CD4-positive, alpha-beta memory T cell (primary cell): ENCODE measurements at regions not wholly inside any gene's neighbourhood (a gene's known extent, or its start where the extent isn't known, plus 50 kb on each side); places are given as distances from the start of the nearest gene placed in this dataset.

Source experiments
- CTCF ChIA-PET: fragments of 350-600 bp; sonication (Branson Sonifier 250); formaldehyde crosslinking; loops from one replicate; lab custom pipeline; 2021; ENCODE audit warnings: inconsistent platforms; ENCODE audit not compliant: partially characterized antibody; lab: Charles Lee
- POLR2A ChIA-PET: fragments of 350-600 bp; sonication (Branson Sonifier 250); formaldehyde crosslinking; loops from one replicate; lab custom pipeline; 2021; ENCODE audit not compliant: partially characterized antibody; lab: Charles Lee
- DNase-seq, 5 donors: peaks; one replicate each; pipeline versions ENCODE4 v3.0.0 to v3.0.0-alpha.2; 2020 to 2022; ENCODE audit warnings: mixed read lengths in 1 of 5
- H3K27ac ChIP-seq: one replicate; pipeline ENCODE4 v1.7.0; 2013; ENCODE audit warnings: low read depth, low read length
- H3K27me3 ChIP-seq: 2 replicates; pipeline ENCODE4 v1.7.0; 2013; ENCODE audit warnings: mild to moderate bottlenecking, low read length, moderate library complexity; ENCODE audit not compliant: insufficient read depth
- H3K36me3 ChIP-seq: 2 replicates; pipeline ENCODE4 v1.7.0; 2013; ENCODE audit warnings: mild to moderate bottlenecking, low read length, moderate library complexity; ENCODE audit not compliant: insufficient read depth
- H3K4me1 ChIP-seq: 2 replicates; pipeline ENCODE4 v1.7.0; 2013; ENCODE audit warnings: mild to moderate bottlenecking, low read length, moderate library complexity; ENCODE audit not compliant: insufficient read depth
- H3K4me3 ChIP-seq, 2 donors: one replicate each; pipeline ENCODE4 v1.7.0; 2013; ENCODE audit warnings: low read length in 2 of 2, mild to moderate bottlenecking in 1 of 2
- H3K9me3 ChIP-seq, 2 donors: one replicate each; pipeline ENCODE4 v1.7.0; 2013; ENCODE audit warnings: low read length in 2 of 2, control low read depth in 1 of 2; ENCODE audit not compliant: control insufficient read depth in 1 of 2
- H3K27ac Mint-ChIP-seq, 7 donors: one replicate each; pipeline ENCODE4 v1.8.0; 2020 to 2021; ENCODE audit warnings: mixed read lengths in 7 of 7, mild to moderate bottlenecking in 6 of 7, inconsistent platforms in 3 of 7, moderate library complexity in 3 of 7
- H3K27me3 Mint-ChIP-seq, 2 donors: one replicate each; pipeline ENCODE4 v1.8.0; 2020 to 2021; ENCODE audit warnings: mixed read lengths in 2 of 2
- H3K36me3 Mint-ChIP-seq, 2 donors: one replicate each; pipeline ENCODE4 v1.8.0; 2020 to 2021; ENCODE audit warnings: mixed read lengths in 2 of 2, inconsistent platforms in 1 of 2, mild to moderate bottlenecking in 1 of 2
- H3K4me1 Mint-ChIP-seq, 4 donors: one replicate each; pipeline ENCODE4 v1.8.0; 2020 to 2021; ENCODE audit warnings: mixed read lengths in 4 of 4, mild to moderate bottlenecking in 1 of 4
- H3K4me3 Mint-ChIP-seq, 8 donors: one replicate each; pipeline ENCODE4 v1.8.0; 2020 to 2021; ENCODE audit warnings: mixed read lengths in 8 of 8, mild to moderate bottlenecking in 7 of 8, moderate library complexity in 6 of 8, inconsistent platforms in 3 of 8
- H3K9me3 Mint-ChIP-seq, 8 donors: one replicate each; pipeline ENCODE4 v1.8.0; 2020 to 2021; ENCODE audit warnings: mixed read lengths in 8 of 8, mild to moderate bottlenecking in 5 of 8, inconsistent platforms in 3 of 8, moderate library complexity in 1 of 8
- intact Hi-C: fragments of 100-400 bp; cut with micrococcal nuclease; formaldehyde crosslinking; loops from one replicate; pipeline ENCODE4 v1.15.1; 2023

DNA sequence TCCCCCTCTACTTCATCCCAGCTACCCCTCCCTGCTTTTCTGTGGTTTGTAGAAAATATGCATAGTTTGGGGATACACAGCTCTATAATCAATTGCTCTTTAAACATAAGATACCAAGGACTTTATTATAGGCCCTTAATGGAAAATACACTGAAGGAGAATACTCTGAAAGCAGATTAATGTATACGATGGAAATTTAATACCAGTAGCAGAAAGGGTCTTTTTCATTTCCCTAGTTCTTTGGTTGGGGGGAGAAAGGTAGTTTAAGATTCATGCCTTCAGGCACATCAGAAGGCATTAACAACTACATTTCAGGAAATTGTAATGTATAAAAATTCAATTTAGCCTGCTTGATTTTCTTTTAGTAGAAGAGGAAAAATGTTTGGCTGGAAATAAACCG, 452.9 kb upstream of the ZNF608 start:
- CTCF ChIA-PET, result no interaction called here
- H3K27ac ChIP-seq, result no peak overlapping the region
- Mint-ChIP-seq H3K9me3 (peaks cover 0 to 8% (median 2%) of the 10 kb centered on the region in 8 donors), H3K27me3 (no peaks in the 10 kb centered on the region), H3K27ac (no peak overlapping the region), H3K36me3 (no peaks in the 10 kb centered on the region), H3K4me1 (no peaks in the 10 kb centered on the region), H3K4me3 (no peak overlapping the region)
- POLR2A ChIA-PET, result no interaction called here
- no peaks in the 10 kb centered on the region for H3K27me3 ChIP-seq
- no peak overlapping the region for H3K4me3 ChIP-seq
- intact Hi-C loops, result no loop called here
- H3K4me1 ChIP-seq, result no peaks in the 10 kb centered on the region
- no peak for DNase-seq
- no peaks in the 10 kb centered on the region for H3K36me3 ChIP-seq
- no peaks in the 10 kb centered on the region for H3K9me3 ChIP-seq

DNA sequence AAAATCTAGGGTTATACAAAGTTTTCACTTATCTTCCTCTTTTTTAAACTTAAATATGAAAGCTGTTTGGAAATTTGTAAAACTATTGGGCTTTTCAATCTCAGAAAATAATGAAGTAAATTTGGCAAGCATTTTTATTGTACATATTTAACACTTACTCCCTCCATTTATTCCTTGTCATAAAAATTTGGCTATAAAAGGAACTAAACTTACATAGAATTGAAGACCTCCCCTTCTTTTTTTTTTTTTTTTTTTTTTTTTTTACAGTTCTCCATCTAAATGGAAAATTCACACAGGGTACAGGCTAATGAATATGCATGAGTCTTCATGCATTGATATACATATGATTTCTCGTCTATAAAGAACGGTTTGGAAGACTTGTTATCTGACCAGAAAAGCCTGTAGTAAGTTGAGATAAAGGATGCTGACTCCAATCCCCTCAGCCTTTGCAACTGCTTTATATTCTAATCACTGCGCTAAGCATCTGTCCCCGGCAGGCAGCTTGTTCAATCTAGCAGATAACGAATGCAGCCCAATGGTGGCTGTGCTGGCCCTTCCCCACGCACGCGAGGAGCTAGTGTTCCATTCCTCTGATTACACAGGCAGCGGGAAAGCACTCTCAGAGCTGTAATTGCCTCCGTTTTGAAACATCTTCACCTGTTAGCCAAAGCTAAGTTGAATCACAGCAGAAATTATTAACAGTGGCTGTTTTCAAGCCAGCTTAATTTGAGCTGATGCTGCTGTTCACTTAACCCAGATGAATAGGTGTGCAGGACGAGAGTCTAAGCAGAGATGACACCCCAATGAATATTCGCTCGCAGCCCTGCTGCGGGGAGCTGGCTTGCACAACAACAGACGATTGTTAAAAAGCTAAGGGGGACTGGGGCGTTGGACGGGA, 453.8 kb upstream of the ZNF608 start:
- DNase-seq, result no peak
- Mint-ChIP-seq H3K27me3 (no peaks in the 10 kb centered on the region), H3K4me1 (no peaks in the 10 kb centered on the region), H3K36me3 (no peaks in the 10 kb centered on the region), H3K27ac (no peak overlapping the region), H3K4me3 (peak overlapping the region in 1 of 8 donors; percentile 13), H3K9me3 (peaks cover 0 to 10% (median 4%) of the 10 kb centered on the region in 8 donors)
- Histone ChIP-seq H3K27me3 (no peaks in the 10 kb centered on the region), H3K36me3 (no peaks in the 10 kb centered on the region), H3K4me3 (no peak overlapping the region), H3K4me1 (no peaks in the 10 kb centered on the region), H3K27ac (no peak overlapping the region), H3K9me3 (no peaks in the 10 kb centered on the region)
- ChIA-PET CTCF (no interaction called here), POLR2A (no interaction called here)
- intact Hi-C loops, result no loop called here

GRCh38 chr5:125200866-125201373, 454.5 kb upstream of the ZNF608 start:
- H3K4me3 ChIP-seq, result no peak overlapping the region
- no peak overlapping the region for H3K27ac Mint-ChIP-seq

DNA sequence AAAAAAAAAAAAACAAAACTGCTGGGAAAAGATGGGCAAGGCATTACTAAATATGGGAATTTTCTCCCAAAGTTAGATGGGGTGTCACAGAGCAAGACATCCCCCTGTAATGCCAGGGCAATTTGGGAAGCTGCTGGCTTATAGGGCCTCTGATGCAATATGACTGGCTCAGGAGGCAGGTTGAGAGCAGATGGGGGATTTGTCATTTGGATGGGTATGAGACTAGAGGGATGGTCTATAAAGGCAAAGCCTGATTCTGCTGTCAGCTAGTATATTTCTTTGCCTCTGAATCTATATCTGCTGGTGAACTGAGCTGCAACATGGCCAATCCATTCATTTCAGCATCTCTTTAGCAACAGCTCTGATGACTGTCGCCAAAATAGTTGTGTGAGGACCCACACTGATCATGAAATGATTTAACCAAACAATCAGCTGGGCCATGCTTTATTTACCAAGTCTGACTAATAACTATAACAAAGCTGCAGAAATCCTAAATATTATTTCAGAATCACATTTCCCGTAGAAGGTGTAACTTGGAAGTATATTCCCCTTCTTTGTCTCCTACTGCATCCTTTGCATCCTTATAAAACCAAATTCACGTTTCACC, 455.1 kb upstream of the ZNF608 start:
- Mint-ChIP-seq H3K4me3 (no peak overlapping the region), H3K4me1 (no peaks in the 10 kb centered on the region), H3K36me3 (no peaks in the 10 kb centered on the region), H3K9me3 (peaks cover 0 to 12% (median 4%) of the 10 kb centered on the region in 8 donors), H3K27ac (no peak overlapping the region), H3K27me3 (no peaks in the 10 kb centered on the region)
- H3K9me3 ChIP-seq, result no peaks in the 10 kb centered on the region
- no peak overlapping the region for H3K4me3 ChIP-seq
- ChIA-PET POLR2A (no interaction called here), CTCF (no interaction called here)
- H3K36me3 ChIP-seq, result no peaks in the 10 kb centered on the region
- no peaks in the 10 kb centered on the region for H3K27me3 ChIP-seq
- intact Hi-C loops, result no loop called here
- H3K4me1 ChIP-seq, result no peaks in the 10 kb centered on the region
- no peak for DNase-seq
- no peak overlapping the region for H3K27ac ChIP-seq

More at GRCh38 chr5:125200866-125201373, 454.5 kb upstream of the ZNF608 start:
- POLR2A ChIA-PET, result no interaction called here
- DNase-seq, result no peak
- Histone ChIP-seq H3K36me3 (no peaks in the 10 kb centered on the region), H3K9me3 (no peaks in the 10 kb centered on the region), H3K4me1 (no peaks in the 10 kb centered on the region), H3K27me3 (no peaks in the 10 kb centered on the region), H3K27ac (no peak overlapping the region)
- H3K36me3 Mint-ChIP-seq, result no peaks in the 10 kb centered on the region
- H3K4me3 Mint-ChIP-seq, result no peak overlapping the region
- CTCF ChIA-PET, result no interaction called here
- H3K27me3 Mint-ChIP-seq, result no peaks in the 10 kb centered on the region
- no peaks in the 10 kb centered on the region for H3K4me1 Mint-ChIP-seq
- peaks cover 0 to 12% (median 4%) of the 10 kb centered on the region in 8 donors for H3K9me3 Mint-ChIP-seq
- intact Hi-C loops, result no loop called here

- CTCF ChIA-PET, result no interaction called here
- H3K27ac ChIP-seq, result no peak overlapping the region
- peaks cover 0 to 12% (median 4%) of the 10 kb centered on the region in 8 donors for H3K9me3 Mint-ChIP-seq
- intact Hi-C loops, result no loop called here
- H3K36me3 ChIP-seq, result no peaks in the 10 kb centered on the region
- H3K4me1 Mint-ChIP-seq, result no peaks in the 10 kb centered on the region
- H3K27ac Mint-ChIP-seq, result no peak overlapping the region
- H3K4me3 Mint-ChIP-seq, result no peak overlapping the region
- no peaks in the 10 kb centered on the region for H3K4me1 ChIP-seq
- no peaks in the 10 kb centered on the region for H3K9me3 ChIP-seq
- no peaks in the 10 kb centered on the region for H3K36me3 Mint-ChIP-seq
- H3K4me3 ChIP-seq, result no peak overlapping the region
- DNase-seq, result no peak
- no peaks in the 10 kb centered on the region for H3K27me3 Mint-ChIP-seq
- H3K27me3 ChIP-seq, result no peaks in the 10 kb centered on the region
- POLR2A ChIA-PET, result no interaction called here
Measured at GRCh38 chr5:125202353-125202752, 455.9 kb upstream of the ZNF608 start.

DNA sequence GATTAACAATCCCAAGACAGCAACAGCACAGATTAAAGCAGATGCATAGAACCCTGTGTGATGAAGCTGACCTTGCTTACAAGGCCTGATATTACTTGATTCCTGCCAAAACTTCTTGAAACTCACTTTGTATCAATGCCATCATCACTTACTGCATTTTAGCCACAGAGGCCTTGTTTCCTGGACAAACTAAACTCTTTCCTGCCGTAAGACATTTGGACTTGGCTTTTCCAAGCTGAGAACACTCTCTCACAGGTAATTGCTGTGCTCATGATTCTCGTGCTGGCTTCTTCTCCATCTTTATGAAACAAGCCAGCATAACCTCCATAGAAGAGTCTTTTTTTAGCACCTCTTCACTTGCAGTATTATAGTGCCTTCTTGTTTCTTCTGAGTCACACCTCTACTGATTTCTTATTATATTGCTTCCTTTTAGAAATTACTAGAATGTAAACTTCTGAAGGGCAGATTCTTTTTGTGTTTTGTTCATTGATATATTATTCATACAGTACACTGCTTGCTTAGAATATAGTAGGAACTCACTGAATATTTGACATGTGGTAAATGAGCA, 456.5 kb upstream of the ZNF608 start:
- CTCF ChIA-PET, result interaction anchor here (0.7 kb wide), 1 partner anchor 205 kb away, joined by 3 read pairs; no protein-coding TSS in a partner anchor
- peaks cover 0 to 12% (median 4%) of the 10 kb centered on the region in 8 donors for H3K9me3 Mint-ChIP-seq
- Histone ChIP-seq H3K4me1 (no peaks in the 10 kb centered on the region), H3K27me3 (no peaks in the 10 kb centered on the region), H3K4me3 (no peak overlapping the region), H3K27ac (no peak overlapping the region), H3K9me3 (no peaks in the 10 kb centered on the region), H3K36me3 (no peaks in the 10 kb centered on the region)
- POLR2A ChIA-PET, result no interaction called here
- H3K4me1 Mint-ChIP-seq, result no peaks in the 10 kb centered on the region
- intact Hi-C loops, result no loop called here
- DNase-seq, result no peak
- H3K4me3 Mint-ChIP-seq, result no peak overlapping the region
- H3K36me3 Mint-ChIP-seq, result no peaks in the 10 kb centered on the region
- H3K27me3 Mint-ChIP-seq, result no peaks in the 10 kb centered on the region
- H3K27ac Mint-ChIP-seq, result no peak overlapping the region

GRCh38 chr5:125203912-125204311, 457.5 kb upstream of the ZNF608 start:
- no peak overlapping the region for H3K27ac Mint-ChIP-seq

More at GRCh38 chr5:125203912-125204311, 457.5 kb upstream of the ZNF608 start:
- Histone ChIP-seq H3K4me1 (no peaks in the 10 kb centered on the region), H3K36me3 (no peaks in the 10 kb centered on the region), H3K4me3 (no peak overlapping the region), H3K27ac (no peak overlapping the region), H3K9me3 (no peaks in the 10 kb centered on the region), H3K27me3 (no peaks in the 10 kb centered on the region)
- H3K4me3 Mint-ChIP-seq, result no peak overlapping the region
- intact Hi-C loops, result no loop called here
- CTCF ChIA-PET, result interaction anchor here (0.7 kb wide), 1 partner anchor 206 kb away, joined by 3 read pairs; no protein-coding TSS in a partner anchor
- no peaks in the 10 kb centered on the region for H3K4me1 Mint-ChIP-seq
- no peaks in the 10 kb centered on the region for H3K36me3 Mint-ChIP-seq
- peaks cover 0 to 12% (median 4%) of the 10 kb centered on the region in 8 donors for H3K9me3 Mint-ChIP-seq
- H3K27me3 Mint-ChIP-seq, result no peaks in the 10 kb centered on the region
- no peak for DNase-seq
- POLR2A ChIA-PET, result no interaction called here
